ENCODE measurements at regions not wholly inside any gene's neighbourhood (a gene's known extent, or its start where the extent isn't known, plus 50 kb on each side); places are given as distances from the start of the nearest gene placed in this dataset.

DNA sequence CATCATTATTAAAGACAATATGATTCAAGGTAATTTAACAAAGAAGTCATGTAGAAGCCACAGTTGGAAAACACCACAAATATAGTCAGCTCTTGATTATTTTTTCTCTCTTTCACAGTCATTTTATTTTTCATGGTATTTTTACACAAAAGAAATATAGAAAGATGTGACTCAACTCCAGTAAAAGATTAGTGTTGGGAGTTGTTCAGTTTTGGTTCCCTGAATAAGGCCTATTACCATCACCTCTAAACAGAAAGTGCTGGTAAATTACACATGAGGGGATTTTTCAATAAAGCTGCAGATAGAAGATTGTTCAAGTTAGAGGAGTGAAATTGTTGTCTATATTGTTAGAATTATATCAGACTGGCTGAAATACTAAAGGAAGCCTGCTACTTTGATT lies 107.0 kb downstream of the DDIT4L start:
- Histone ChIP-seq H3K27ac (ENCODE audit: low read depth) (no peak overlapping the region), H3K4me1 (ENCODE audit: insufficient read depth) (peaks cover 6% of the 10 kb centered on the region; the same call in 1 of the 2 replicates), H3K79me2 (replicated peaks; ENCODE audit: insufficient read depth) (no peaks in the 10 kb centered on the region), H2AFZ (no peak overlapping the region), H3K4me3 (no peak overlapping the region), H3K9me2 (ENCODE audit: insufficient read depth) (peaks cover 9% of the 10 kb centered on the region; the same call in 1 of the 2 replicates), H3F3A (replicated peaks; ENCODE audit: low read depth) (no peaks in the 10 kb centered on the region), H3K36me3 (ENCODE audit: insufficient read depth) (no peaks in the 10 kb centered on the region), H3K4me2 (no peak overlapping the region), H4K20me1 (replicated peaks; ENCODE audit: insufficient read depth) (no peaks in the 10 kb centered on the region), H3K27me3 (ENCODE audit: insufficient read depth) (no peaks in the 10 kb centered on the region)
- Mint-ChIP-seq H3K9me3 (peaks cover 26% of the 10 kb centered on the region; the same call in 2 of the 3 replicates), H3K27me3 (ENCODE audit: insufficient read depth, low read depth, poor library complexity) (peaks cover 4% of the 10 kb centered on the region), H3K27ac (no peak overlapping the region), H3K4me3 (no peak overlapping the region), H3K4me1 (peaks cover 14% of the 10 kb centered on the region), H3K36me3 (ENCODE audit: low read depth) (peaks cover 25% of the 10 kb centered on the region)
- TF ChIP-seq ETS1 (IDR thresholded peaks at IDR 0.05) (no peak), EZH2phosphoT487 (IDR thresholded peaks at IDR 0.05; ENCODE audit: unreplicated experiment) (no peak), POLR2AphosphoS5 (IDR thresholded peaks at IDR 0.05; ENCODE audit: low read depth) (no peak), EZH2 (IDR thresholded peaks at IDR 0.05; ENCODE audit: low read depth, unreplicated experiment) (no peak), ZNF331 (CRISPR knock-in tag; IDR thresholded peaks at IDR 0.05; ENCODE audit: low read depth) (no peak), NANOG (IDR thresholded peaks at IDR 0.05; ENCODE audit: borderline replicate concordance) (no peak), STAT1 (IDR thresholded peaks at IDR 0.05; ENCODE audit: unreplicated experiment) (no peak), REST (IDR thresholded peaks at IDR 0.05; ENCODE audit: unreplicated experiment) (no peak), CREB1 (CRISPR knock-in tag; IDR thresholded peaks at IDR 0.05; ENCODE audit: low read depth) (no peak), JUNB (IDR thresholded peaks at IDR 0.05; ENCODE audit: unreplicated experiment) (no peak), ZNF114 (CRISPR knock-in tag; IDR thresholded peaks at IDR 0.05) (no peak)
- TF ChIP-seq, protein P1, sequence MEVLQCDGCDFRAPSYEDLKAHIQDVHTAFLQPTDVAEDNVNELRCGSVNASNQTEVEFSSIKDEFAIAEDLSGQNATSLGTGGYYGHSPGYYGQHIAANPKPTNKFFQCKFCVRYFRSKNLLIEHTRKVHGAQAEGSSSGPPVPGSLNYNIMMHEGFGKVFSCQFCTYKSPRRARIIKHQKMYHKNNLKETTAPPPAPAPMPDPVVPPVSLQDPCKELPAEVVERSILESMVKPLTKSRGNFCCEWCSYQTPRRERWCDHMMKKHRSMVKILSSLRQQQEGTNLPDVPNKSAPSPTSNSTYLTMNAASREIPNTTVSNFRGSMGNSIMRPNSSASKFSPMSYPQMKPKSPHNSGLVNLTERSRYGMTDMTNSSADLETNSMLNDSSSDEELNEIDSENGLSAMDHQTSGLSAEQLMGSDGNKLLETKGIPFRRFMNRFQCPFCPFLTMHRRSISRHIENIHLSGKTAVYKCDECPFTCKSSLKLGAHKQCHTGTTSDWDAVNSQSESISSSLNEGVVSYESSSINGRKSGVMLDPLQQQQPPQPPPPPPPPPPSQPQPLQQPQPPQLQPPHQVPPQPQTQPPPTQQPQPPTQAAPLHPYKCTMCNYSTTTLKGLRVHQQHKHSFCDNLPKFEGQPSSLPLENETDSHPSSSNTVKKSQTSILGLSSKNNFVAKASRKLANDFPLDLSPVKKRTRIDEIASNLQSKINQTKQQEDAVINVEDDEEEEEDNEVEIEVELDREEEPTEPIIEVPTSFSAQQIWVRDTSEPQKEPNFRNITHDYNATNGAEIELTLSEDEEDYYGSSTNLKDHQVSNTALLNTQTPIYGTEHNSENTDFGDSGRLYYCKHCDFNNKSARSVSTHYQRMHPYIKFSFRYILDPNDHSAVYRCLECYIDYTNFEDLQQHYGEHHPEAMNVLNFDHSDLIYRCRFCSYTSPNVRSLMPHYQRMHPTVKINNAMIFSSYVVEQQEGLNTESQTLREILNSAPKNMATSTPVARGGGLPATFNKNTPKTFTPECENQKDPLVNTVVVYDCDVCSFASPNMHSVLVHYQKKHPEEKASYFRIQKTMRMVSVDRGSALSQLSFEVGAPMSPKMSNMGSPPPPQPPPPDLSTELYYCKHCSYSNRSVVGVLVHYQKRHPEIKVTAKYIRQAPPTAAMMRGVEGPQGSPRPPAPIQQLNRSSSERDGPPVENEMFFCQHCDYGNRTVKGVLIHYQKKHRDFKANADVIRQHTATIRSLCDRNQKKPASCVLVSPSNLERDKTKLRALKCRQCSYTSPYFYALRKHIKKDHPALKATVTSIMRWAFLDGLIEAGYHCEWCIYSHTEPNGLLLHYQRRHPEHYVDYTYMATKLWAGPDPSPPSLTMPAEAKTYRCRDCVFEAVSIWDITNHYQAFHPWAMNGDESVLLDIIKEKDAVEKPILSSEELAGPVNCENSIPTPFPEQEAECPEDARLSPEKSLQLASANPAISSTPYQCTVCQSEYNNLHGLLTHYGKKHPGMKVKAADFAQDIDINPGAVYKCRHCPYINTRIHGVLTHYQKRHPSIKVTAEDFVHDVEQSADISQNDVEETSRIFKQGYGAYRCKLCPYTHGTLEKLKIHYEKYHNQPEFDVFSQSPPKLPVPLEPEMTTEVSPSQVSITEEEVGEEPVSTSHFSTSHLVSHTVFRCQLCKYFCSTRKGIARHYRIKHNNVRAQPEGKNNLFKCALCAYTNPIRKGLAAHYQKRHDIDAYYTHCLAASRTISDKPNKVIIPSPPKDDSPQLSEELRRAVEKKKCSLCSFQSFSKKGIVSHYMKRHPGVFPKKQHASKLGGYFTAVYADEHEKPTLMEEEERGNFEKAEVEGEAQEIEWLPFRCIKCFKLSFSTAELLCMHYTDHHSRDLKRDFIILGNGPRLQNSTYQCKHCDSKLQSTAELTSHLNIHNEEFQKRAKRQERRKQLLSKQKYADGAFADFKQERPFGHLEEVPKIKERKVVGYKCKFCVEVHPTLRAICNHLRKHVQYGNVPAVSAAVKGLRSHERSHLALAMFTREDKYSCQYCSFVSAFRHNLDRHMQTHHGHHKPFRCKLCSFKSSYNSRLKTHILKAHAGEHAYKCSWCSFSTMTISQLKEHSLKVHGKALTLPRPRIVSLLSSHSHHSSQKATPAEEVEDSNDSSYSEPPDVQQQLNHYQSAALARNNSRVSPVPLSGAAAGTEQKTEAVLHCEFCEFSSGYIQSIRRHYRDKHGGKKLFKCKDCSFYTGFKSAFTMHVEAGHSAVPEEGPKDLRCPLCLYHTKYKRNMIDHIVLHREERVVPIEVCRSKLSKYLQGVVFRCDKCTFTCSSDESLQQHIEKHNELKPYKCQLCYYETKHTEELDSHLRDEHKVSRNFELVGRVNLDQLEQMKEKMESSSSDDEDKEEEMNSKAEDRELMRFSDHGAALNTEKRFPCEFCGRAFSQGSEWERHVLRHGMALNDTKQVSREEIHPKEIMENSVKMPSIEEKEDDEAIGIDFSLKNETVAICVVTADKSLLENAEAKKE (CRISPR knock-in tag; IDR thresholded peaks at IDR 0.05): no peak
- TF ChIP-seq, protein P2, sequence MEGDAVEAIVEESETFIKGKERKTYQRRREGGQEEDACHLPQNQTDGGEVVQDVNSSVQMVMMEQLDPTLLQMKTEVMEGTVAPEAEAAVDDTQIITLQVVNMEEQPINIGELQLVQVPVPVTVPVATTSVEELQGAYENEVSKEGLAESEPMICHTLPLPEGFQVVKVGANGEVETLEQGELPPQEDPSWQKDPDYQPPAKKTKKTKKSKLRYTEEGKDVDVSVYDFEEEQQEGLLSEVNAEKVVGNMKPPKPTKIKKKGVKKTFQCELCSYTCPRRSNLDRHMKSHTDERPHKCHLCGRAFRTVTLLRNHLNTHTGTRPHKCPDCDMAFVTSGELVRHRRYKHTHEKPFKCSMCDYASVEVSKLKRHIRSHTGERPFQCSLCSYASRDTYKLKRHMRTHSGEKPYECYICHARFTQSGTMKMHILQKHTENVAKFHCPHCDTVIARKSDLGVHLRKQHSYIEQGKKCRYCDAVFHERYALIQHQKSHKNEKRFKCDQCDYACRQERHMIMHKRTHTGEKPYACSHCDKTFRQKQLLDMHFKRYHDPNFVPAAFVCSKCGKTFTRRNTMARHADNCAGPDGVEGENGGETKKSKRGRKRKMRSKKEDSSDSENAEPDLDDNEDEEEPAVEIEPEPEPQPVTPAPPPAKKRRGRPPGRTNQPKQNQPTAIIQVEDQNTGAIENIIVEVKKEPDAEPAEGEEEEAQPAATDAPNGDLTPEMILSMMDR (conservative IDR thresholded peaks at IDR 0.05; ENCODE audit: low read depth in 2 of 2): no peak
- ATAC-seq: no peak
- no peak for DNase-seq (ENCODE audit: low spot score)

Measured in GM23338 (cell line).